ENCODE measurements at regions not wholly inside any gene's neighbourhood (a gene's known extent, or its start where the extent isn't known, plus 50 kb on each side); places are given as distances from the start of the nearest gene placed in this dataset.

DNA sequence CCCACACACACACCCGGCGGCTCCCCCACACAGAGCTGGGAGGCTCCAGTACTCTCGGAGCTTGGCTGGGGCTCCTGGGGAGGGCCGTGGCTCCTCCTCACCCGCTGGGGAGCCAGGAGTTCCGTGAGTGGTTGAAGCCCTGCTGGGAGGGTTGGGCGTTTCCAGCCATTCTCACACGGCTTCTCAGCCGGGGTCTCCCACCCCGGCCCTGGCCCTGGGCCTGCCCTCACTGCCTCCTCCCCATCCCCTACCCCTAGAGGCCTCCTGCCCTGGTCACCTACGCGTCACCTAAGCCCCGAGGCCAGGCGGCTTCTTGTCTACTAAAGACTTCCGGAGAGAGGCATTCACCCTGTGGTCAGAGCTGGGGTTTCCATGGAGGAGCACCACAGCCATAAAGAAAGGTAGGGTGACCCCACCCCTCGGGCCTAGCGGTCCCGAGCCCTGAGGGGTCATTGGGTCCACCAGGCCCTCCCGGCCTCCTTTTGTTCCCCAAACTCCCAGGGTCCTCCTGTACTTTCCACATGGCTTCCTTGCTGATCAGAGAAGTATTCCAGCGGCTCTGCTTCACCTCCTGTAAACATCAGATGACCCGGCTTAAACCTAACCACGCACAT is 99.3 kb downstream of the TTLL2 start (continued):
- TF ChIP-seq NAIF1 (CRISPR knock-in tag; IDR thresholded peaks at IDR 0.05; ENCODE audit: borderline replicate concordance) (no peak), ZNF615 (CRISPR knock-in tag; IDR thresholded peaks at IDR 0.05; ENCODE audit: borderline replicate concordance) (no peak), NFKBIZ (CRISPR knock-in tag; IDR thresholded peaks at IDR 0.05) (no peak; the same call in 1 of the 2 replicates), ZNF296 (CRISPR knock-in tag; conservative IDR thresholded peaks at IDR 0.05) (peak; percentile 60; the same call in 1 of the 2 replicates), CREM (IDR thresholded peaks at IDR 0.05) (peak; percentile 56; the same call in 1 of the 2 replicates), CREM (CRISPR knock-in tag; IDR thresholded peaks at IDR 0.05) (no peak), HCFC1 (IDR thresholded peaks at IDR 0.05; ENCODE audit: low read depth, low read length) (no peak), CCDC6 (CRISPR knock-in tag; IDR thresholded peaks at IDR 0.05) (peak; percentile 23; the same call in 1 of the 2 replicates), WIZ (CRISPR knock-in tag; IDR thresholded peaks at IDR 0.05) (no peak; the same call in 1 of the 2 replicates), ZNF710 (CRISPR knock-in tag; IDR thresholded peaks at IDR 0.05; ENCODE audit: borderline replicate concordance) (peak; percentile 71; the same call in 1 of the 2 replicates), NFE2L2 (IDR thresholded peaks at IDR 0.05; ENCODE audit: low read length) (no peak), KLF6 (CRISPR knock-in tag; IDR thresholded peaks at IDR 0.05) (0 out of 2 replicates have a peak, but pooled peaks have one; percentile 24), ZFP37 (CRISPR knock-in tag; IDR thresholded peaks at IDR 0.05; ENCODE audit: borderline replicate concordance) (no peak), HOXA9 (CRISPR knock-in tag; IDR thresholded peaks at IDR 0.05; ENCODE audit: borderline replicate concordance) (no peak), NCOA2 (CRISPR knock-in tag; IDR thresholded peaks at IDR 0.05) (peak; percentile 43; the same call in 1 of the 2 replicates), KDM1A (CRISPR knock-in tag; IDR thresholded peaks at IDR 0.05) (peak; percentile 43; the same call in 1 of the 2 replicates), ZMYM2 (CRISPR knock-in tag; IDR thresholded peaks at IDR 0.05) (no peak), RAD51 (IDR thresholded peaks at IDR 0.05; ENCODE audit: borderline replicate concordance) (no peak), ZNF891 (CRISPR knock-in tag; IDR thresholded peaks at IDR 0.05) (peak; percentile 86), ZNF558 (CRISPR knock-in tag; IDR thresholded peaks at IDR 0.05; ENCODE audit: borderline replicate concordance) (no peak; the same call in 1 of the 2 replicates), CERS6 (CRISPR knock-in tag; IDR thresholded peaks at IDR 0.05) (no peak), ZNF687 (CRISPR knock-in tag; IDR thresholded peaks at IDR 0.05) (peak; percentile 97)
- TF ChIP-seq, protein P1, sequence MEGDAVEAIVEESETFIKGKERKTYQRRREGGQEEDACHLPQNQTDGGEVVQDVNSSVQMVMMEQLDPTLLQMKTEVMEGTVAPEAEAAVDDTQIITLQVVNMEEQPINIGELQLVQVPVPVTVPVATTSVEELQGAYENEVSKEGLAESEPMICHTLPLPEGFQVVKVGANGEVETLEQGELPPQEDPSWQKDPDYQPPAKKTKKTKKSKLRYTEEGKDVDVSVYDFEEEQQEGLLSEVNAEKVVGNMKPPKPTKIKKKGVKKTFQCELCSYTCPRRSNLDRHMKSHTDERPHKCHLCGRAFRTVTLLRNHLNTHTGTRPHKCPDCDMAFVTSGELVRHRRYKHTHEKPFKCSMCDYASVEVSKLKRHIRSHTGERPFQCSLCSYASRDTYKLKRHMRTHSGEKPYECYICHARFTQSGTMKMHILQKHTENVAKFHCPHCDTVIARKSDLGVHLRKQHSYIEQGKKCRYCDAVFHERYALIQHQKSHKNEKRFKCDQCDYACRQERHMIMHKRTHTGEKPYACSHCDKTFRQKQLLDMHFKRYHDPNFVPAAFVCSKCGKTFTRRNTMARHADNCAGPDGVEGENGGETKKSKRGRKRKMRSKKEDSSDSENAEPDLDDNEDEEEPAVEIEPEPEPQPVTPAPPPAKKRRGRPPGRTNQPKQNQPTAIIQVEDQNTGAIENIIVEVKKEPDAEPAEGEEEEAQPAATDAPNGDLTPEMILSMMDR (CRISPR knock-in tag; IDR thresholded peaks at IDR 0.05), result no peak
